Astrocyte of the cerebellum (primary cell): ENCODE measurements at regions not wholly inside any gene's neighbourhood (a gene's known extent, or its start where the extent isn't known, plus 50 kb on each side); places are given as distances from the start of the nearest gene placed in this dataset.
"Not testable (repeated sequence)": the region's sequence is repeated elsewhere in the genome, so short reads cannot be mapped to it uniquely, and the experiment has no call there.

Source experiments
- DNase-seq: peaks from one replicate; pipeline ENCODE4 v3.0.0-alpha.2; 2011; ENCODE audit warnings: low read depth
- H3K4me3 ChIP-seq: 2 replicates; pipeline ENCODE4 v1.5.1; 2011; ENCODE audit warnings: mild to moderate bottlenecking, low read depth, low read length, moderate library complexity
- CTCF ChIP-seq: IDR thresholded peaks from 2 replicates; pipeline ENCODE4 v1.5.1; 2012; ENCODE audit warnings: low read length, low read depth, moderate library complexity, mild to moderate bottlenecking; ENCODE audit errors: missing control alignments
- in situ Hi-C: cut with HindIII; loops from 2 replicates; pipeline ENCODE4 v1.10.0; 2017; ENCODE audit warnings: low sequenced_read_pairs

- no peak for DNase-seq
- no peak for TF ChIP-seq CTCF
- H3K4me3 ChIP-seq, result no peak overlapping the region
- in situ Hi-C loops, result loop anchor here (10.0 kb wide), 1 partner anchor 235 kb away; no protein-coding TSS in a partner anchor
These were observed 582.8 kb upstream of the CPEB2 start for GRCh38 chr4:14419516-14419915.

- in situ Hi-C loops, H3K4me3 ChIP-seq, DNase-seq: not testable (repeated sequence)
These were observed 576.0 kb upstream of the CPEB2 start for GRCh38 chr4:14426297-14426696.

GRCh38 chr4:14428125-14428524 lies 574.2 kb upstream of the CPEB2 start:
- TF ChIP-seq CTCF, result no peak
- H3K4me3 ChIP-seq, result no peak overlapping the region
- in situ Hi-C loops, result no loop called here
- DNase-seq, result no peak

DNA sequence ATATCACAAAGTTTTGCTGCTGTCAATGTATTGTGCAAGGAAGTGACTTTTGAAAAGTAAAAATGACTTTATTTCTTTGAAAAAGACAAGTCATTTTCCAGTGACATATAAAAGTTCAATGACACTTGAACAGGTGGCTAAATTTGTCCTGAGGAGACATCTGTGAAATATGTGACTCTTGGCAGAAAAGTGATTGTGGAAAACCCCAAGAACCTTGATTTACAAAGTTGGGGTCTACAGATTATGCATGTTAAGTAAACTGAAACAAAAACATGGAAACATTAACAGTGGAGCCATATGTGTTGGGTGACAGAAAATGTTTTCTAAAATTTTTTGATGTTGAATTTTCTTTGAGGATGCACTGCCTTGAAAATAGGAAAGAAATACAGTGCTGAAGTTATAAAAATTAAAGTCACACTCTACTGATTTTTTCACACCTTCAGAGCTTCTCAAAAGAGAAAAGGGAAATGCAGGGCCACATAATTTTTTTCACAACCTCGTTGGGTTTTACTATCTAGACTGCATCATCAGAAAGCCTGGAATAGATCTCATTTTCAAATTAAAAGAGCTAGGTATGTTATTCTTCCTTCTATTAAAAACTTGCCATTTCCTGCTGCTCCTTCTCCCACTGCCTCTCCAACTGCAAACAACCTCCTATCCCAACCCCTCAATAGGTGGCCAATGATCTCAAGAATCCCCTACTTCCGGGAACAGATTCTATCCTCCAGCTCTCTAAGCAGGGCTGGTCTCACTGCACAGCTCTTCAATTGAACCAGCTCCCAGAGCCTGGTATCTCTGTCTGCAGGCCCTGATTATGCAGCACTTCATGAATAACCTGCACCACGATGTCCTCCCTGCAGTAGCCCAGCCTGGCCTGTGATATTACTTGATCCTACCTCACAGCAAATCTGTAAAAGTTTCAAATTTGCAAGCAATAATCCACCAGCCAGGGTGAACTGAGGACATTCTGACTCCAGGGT lies 570.8 kb upstream of the CPEB2 start:
- in situ Hi-C loops, result no loop called here
- no peak overlapping the region for H3K4me3 ChIP-seq
- DNase-seq, result no peak
- TF ChIP-seq CTCF, result no peak

- in situ Hi-C loops, result no loop called here
- no peak for DNase-seq
- no peak overlapping the region for H3K4me3 ChIP-seq
- no peak for TF ChIP-seq CTCF
These were observed 567.8 kb upstream of the CPEB2 start for GRCh38 chr4:14434483-14434882.

DNA sequence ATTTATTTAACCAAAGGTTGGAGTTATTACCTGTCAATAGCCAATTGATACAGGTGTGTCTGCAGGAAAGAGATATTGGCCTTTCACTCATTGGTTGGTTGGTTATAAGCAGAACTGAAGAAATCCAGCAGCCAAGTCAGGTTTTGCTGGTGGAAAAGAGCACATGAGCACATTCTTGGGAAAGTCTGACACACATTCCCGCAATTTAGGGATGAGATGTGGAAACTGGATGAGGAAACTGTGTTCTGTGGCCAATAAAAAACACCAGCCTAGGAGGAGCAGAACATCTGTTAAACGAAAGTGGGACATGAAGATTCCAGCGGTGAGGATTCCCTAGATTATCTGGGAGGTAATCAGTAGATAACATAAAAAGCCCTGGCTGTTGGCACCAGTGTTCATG lies 567.4 kb upstream of the CPEB2 start:
- no peak for TF ChIP-seq CTCF
- no peak for DNase-seq

DNA sequence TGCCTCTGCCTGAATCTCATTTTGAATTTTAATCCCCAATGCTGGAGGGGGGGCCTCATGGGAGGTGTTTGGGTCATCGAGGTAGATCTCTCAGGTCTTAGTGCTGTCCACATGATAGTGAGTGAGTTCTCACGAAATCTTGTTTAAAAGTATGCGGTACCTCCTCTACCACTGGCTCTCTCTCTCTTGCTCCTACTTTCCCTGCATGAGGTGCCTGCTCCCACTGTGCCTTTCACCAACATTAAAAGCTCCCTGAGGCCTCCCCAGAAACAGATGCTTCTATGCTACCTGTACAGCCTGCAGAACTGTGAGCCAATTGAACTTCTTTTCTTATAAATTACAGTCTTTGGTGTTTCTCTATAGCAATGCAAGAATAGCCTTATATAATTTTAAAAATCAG lies 560.7 kb upstream of the CPEB2 start:
- TF ChIP-seq CTCF, result no peak
- in situ Hi-C loops, result no loop called here
- no peak overlapping the region for H3K4me3 ChIP-seq
- DNase-seq, result no peak

More for the DNA sequence above, 567.4 kb upstream of the CPEB2 start:
- no peak overlapping the region for H3K4me3 ChIP-seq
- in situ Hi-C loops, result no loop called here
